Astrocyte (in vitro differentiated cells and primary cell): ENCODE measurements at regions not wholly inside any gene's neighbourhood (a gene's known extent, or its start where the extent isn't known, plus 50 kb on each side); places are given as distances from the start of the nearest gene placed in this dataset.

Experiments
- DNase-seq: peaks from one replicate; pipeline ENCODE4 v3.0.0-alpha.2; 2010; ENCODE audit warnings: low read depth
- FAIRE-seq: peaks from 2 replicates; lab custom pipeline; 2011; peaks lifted over from hg19 to GRCh38; lab: Jason Lieb, UNC
- H2AFZ ChIP-seq: 2 replicates; pipeline ENCODE4 v1.6.0; 2012; ENCODE audit warnings: low read depth, low read length, inconsistent platforms
- H3K27ac ChIP-seq: 2 replicates; pipeline ENCODE4 v1.5.1; 2011; ENCODE audit warnings: low read depth, low read length, inconsistent platforms
- H3K27me3 ChIP-seq: 2 replicates; pipeline ENCODE4 v1.6.0; 2011; ENCODE audit warnings: low read length, inconsistent platforms; ENCODE audit not compliant: insufficient read depth
- H3K36me3 ChIP-seq: 2 replicates; pipeline ENCODE4 v1.5.1; 2011; ENCODE audit warnings: low read length, inconsistent platforms; ENCODE audit not compliant: insufficient read depth
- H3K4me1 ChIP-seq: 2 replicates; pipeline ENCODE4 v1.5.1; 2011; ENCODE audit warnings: low read length, inconsistent platforms; ENCODE audit not compliant: insufficient read depth
- H3K4me2 ChIP-seq: 2 replicates; pipeline ENCODE4 v1.6.0; 2012; ENCODE audit warnings: low read length, inconsistent platforms
- H3K4me3 ChIP-seq: 2 replicates; pipeline ENCODE4 v1.5.1; 2011; ENCODE audit warnings: low read depth, mild to moderate bottlenecking, low read length, inconsistent platforms; ENCODE audit not compliant: insufficient read depth
- H3K79me2 ChIP-seq: 2 replicates; pipeline ENCODE4 v1.6.0; 2012; ENCODE audit warnings: mild to moderate bottlenecking, low read length, inconsistent platforms; ENCODE audit not compliant: insufficient read depth
- H3K9ac ChIP-seq: 2 replicates; pipeline ENCODE4 v1.6.0; 2012; ENCODE audit warnings: mild to moderate bottlenecking, low read length, inconsistent platforms
- H3K9me3 ChIP-seq: 2 replicates; pipeline ENCODE4 v1.5.1; 2012; ENCODE audit warnings: low read depth, mild to moderate bottlenecking, low read length, inconsistent platforms; ENCODE audit not compliant: insufficient read depth
- H4K20me1 ChIP-seq: 2 replicates; pipeline ENCODE4 v1.6.0; 2012; ENCODE audit warnings: low read length, inconsistent platforms; ENCODE audit not compliant: insufficient read depth
- H3K27ac Mint-ChIP-seq: one replicate; pipeline ENCODE4 v1.8.0; 2021; ENCODE audit warnings: mild to moderate bottlenecking, mixed read lengths; ENCODE audit not compliant: unreplicated experiment
- H3K27me3 Mint-ChIP-seq: one replicate; pipeline ENCODE4 v1.8.0; 2021; ENCODE audit warnings: low read depth, mixed read lengths; ENCODE audit not compliant: unreplicated experiment
- H3K36me3 Mint-ChIP-seq: one replicate; pipeline ENCODE4 v1.8.0; 2021; ENCODE audit warnings: low read depth, mixed read lengths; ENCODE audit not compliant: unreplicated experiment
- H3K4me1 Mint-ChIP-seq: one replicate; pipeline ENCODE4 v1.8.0; 2021; ENCODE audit warnings: low read depth, mixed read lengths; ENCODE audit not compliant: unreplicated experiment
- H3K4me3 Mint-ChIP-seq: one replicate; pipeline ENCODE4 v1.8.0; 2021; ENCODE audit warnings: mild to moderate bottlenecking, moderate library complexity, mixed read lengths; ENCODE audit not compliant: unreplicated experiment
- H3K9me3 Mint-ChIP-seq: one replicate; pipeline ENCODE4 v1.8.0; 2021; ENCODE audit warnings: mild to moderate bottlenecking, mixed read lengths; ENCODE audit not compliant: unreplicated experiment
- EZH2 ChIP-seq: IDR thresholded peaks from 2 replicates; pipeline ENCODE4 v1.6.1; 2012; ENCODE audit warnings: mild to moderate bottlenecking, low read length, inconsistent platforms; ENCODE audit not compliant: insufficient read depth
- TF ChIP-seq, protein P1 (sequence below): IDR thresholded peaks from 2 replicates; pipeline ENCODE4 v1.5.1; 2011; ENCODE audit warnings: low read depth, mild to moderate bottlenecking, inconsistent platforms, low read length, moderate library complexity; ENCODE audit not compliant: insufficient read depth

DNA sequence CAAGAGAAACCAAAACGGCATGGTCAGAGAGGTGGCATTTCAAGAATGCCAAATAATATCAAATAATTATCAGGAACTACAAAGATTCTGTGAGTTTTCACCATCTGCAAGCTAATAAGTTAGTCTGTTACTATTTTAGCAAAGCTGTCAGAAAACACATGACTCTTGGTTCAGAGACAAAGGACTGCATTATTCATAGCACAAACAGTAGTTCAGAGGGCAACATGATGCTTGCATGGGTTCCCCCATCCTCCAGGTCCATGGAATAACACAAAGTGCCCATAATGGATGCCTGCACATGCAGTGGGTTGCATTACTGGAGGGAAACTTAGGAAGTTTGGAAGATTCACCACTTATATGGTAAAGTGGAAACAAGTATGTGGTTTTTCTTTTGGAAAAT lies 228.8 kb upstream of the ALCAM start:
- no peak overlapping the region for H3K27ac Mint-ChIP-seq
- no peaks in the 10 kb centered on the region for H3K9me3 Mint-ChIP-seq
- H3K79me2 ChIP-seq = no peaks in the 10 kb centered on the region
- H3K36me3 ChIP-seq = no peaks in the 10 kb centered on the region
- no peaks in the 10 kb centered on the region for H3K9me3 ChIP-seq
- H3K4me3 Mint-ChIP-seq = no peak overlapping the region
- no peak overlapping the region for H3K4me2 ChIP-seq
- TF ChIP-seq, protein P1, sequence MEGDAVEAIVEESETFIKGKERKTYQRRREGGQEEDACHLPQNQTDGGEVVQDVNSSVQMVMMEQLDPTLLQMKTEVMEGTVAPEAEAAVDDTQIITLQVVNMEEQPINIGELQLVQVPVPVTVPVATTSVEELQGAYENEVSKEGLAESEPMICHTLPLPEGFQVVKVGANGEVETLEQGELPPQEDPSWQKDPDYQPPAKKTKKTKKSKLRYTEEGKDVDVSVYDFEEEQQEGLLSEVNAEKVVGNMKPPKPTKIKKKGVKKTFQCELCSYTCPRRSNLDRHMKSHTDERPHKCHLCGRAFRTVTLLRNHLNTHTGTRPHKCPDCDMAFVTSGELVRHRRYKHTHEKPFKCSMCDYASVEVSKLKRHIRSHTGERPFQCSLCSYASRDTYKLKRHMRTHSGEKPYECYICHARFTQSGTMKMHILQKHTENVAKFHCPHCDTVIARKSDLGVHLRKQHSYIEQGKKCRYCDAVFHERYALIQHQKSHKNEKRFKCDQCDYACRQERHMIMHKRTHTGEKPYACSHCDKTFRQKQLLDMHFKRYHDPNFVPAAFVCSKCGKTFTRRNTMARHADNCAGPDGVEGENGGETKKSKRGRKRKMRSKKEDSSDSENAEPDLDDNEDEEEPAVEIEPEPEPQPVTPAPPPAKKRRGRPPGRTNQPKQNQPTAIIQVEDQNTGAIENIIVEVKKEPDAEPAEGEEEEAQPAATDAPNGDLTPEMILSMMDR = no peak
- no peaks in the 10 kb centered on the region for H3K36me3 Mint-ChIP-seq
- no peaks in the 10 kb centered on the region for H3K27me3 Mint-ChIP-seq
- H3K4me1 Mint-ChIP-seq = no peaks in the 10 kb centered on the region
- FAIRE-seq (no peak), DNase-seq (no peak)
- no peak overlapping the region for H2AFZ ChIP-seq
- no peaks in the 10 kb centered on the region for H3K27me3 ChIP-seq
- no peak overlapping the region for H3K4me3 ChIP-seq
- H3K4me1 ChIP-seq = no peaks in the 10 kb centered on the region
- H3K9ac ChIP-seq = no peak overlapping the region
- H4K20me1 ChIP-seq = no peaks in the 10 kb centered on the region
- no peak overlapping the region for H3K27ac ChIP-seq

DNA sequence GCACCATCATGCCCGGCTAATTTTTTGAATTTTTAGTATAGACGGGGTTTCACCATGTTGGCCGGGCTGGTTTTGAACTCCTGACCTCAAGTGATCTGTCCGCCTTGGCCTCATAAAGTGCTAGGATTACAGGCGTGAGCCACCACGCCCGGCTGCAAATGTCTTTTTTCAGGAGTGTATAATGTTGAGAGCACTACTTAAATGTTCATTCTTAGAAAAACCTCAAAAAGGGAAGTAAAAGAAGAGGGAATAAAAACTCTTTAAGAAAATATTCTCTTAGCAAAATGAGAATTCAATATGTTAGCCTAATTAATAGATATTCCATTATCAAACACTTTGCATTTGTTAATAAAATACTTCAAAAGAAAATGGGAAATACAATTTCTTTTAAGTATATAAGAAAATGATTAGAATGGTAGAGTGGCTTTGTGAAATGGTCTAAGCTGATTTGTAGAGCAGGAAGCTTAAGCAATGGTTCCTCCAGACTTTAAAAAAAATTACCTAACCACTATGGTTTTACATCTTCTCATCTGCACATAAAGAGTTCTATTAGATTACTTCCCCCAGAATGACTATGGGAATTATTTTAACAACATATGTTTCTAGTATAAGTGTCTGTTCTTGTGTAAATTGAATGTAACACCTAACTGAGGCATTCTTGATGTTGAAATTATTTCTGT lies 226.7 kb upstream of the ALCAM start:
- H3K27ac Mint-ChIP-seq = no peak overlapping the region
- FAIRE-seq (no peak), DNase-seq (no peak)
- no peak overlapping the region for H2AFZ ChIP-seq
- H3K4me3 Mint-ChIP-seq = no peak overlapping the region
- H3K9me3 ChIP-seq = no peaks in the 10 kb centered on the region
- no peaks in the 10 kb centered on the region for H3K36me3 Mint-ChIP-seq
- no peaks in the 10 kb centered on the region for H3K79me2 ChIP-seq
- H3K9me3 Mint-ChIP-seq = no peaks in the 10 kb centered on the region
- no peak overlapping the region for H3K4me2 ChIP-seq
- no peak overlapping the region for H3K27ac ChIP-seq
- H3K27me3 ChIP-seq = no peaks in the 10 kb centered on the region
- no peaks in the 10 kb centered on the region for H3K4me1 Mint-ChIP-seq
- H3K9ac ChIP-seq = no peak overlapping the region
- H4K20me1 ChIP-seq = no peaks in the 10 kb centered on the region
- H3K36me3 ChIP-seq = no peaks in the 10 kb centered on the region
- H3K27me3 Mint-ChIP-seq = no peaks in the 10 kb centered on the region
- H3K4me3 ChIP-seq = no peak overlapping the region
- TF ChIP-seq, protein P1 = no peak
- TF ChIP-seq EZH2 = no peak
- H3K4me1 ChIP-seq = no peaks in the 10 kb centered on the region

DNA sequence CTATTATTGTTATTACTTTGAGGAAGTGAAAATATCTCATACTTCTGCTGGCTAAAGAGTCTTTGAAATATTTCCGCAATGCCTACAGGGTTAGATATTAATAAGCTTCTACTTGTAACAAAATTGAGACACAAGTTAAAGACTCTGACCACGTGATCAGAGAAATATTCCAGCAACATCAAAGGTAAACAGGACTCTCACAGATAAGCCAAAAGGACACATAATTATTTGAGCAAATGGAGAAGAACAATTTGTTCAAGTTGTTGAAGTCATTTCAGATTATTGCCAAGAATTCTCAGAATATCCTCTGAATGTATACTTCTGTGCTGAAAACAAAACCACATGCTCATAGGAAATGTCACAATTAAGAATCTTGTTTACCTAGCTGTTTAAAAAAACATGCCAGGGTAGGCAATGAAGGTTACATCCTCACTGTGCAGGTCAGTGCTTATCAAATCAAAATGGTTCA lies 225.8 kb upstream of the ALCAM start:
- Mint-ChIP-seq H3K4me1 (no peaks in the 10 kb centered on the region), H3K27me3 (no peaks in the 10 kb centered on the region), H3K27ac (no peak overlapping the region), H3K4me3 (no peak overlapping the region), H3K36me3 (no peaks in the 10 kb centered on the region), H3K9me3 (no peaks in the 10 kb centered on the region)
- Histone ChIP-seq H3K4me1 (no peaks in the 10 kb centered on the region), H3K4me2 (no peak overlapping the region), H3K4me3 (no peak overlapping the region), H4K20me1 (no peaks in the 10 kb centered on the region), H3K27ac (no peak overlapping the region), H3K79me2 (no peaks in the 10 kb centered on the region), H3K27me3 (no peaks in the 10 kb centered on the region), H2AFZ (no peak overlapping the region), H3K36me3 (no peaks in the 10 kb centered on the region), H3K9me3 (no peaks in the 10 kb centered on the region), H3K9ac (no peak overlapping the region)
- FAIRE-seq (no peak), DNase-seq (no peak)
- TF ChIP-seq EZH2 = no peak
- TF ChIP-seq, protein P1 = no peak
